Astrocyte (in vitro differentiated cells and primary cell): ENCODE measurements at regions not wholly inside any gene's neighbourhood (a gene's known extent, or its start where the extent isn't known, plus 50 kb on each side); places are given as distances from the start of the nearest gene placed in this dataset.

ENCODE experiments used
- CTCF ChIP-seq: IDR thresholded peaks from 2 replicates; pipeline ENCODE4 v1.5.1; 2011; ENCODE audit warnings: low read depth, mild to moderate bottlenecking, inconsistent platforms, low read length, moderate library complexity; ENCODE audit not compliant: insufficient read depth
- EZH2 ChIP-seq: IDR thresholded peaks from 2 replicates; pipeline ENCODE4 v1.6.1; 2012; ENCODE audit warnings: mild to moderate bottlenecking, low read length, inconsistent platforms; ENCODE audit not compliant: insufficient read depth

GRCh38 chrX:26918631-26919030 lies 544.5 kb downstream of the PPP4R3C start:
- TF ChIP-seq CTCF = peak; percentile 28
- TF ChIP-seq EZH2 = no peak
